OCI-LY7 (cell line): ENCODE measurements at regions not wholly inside any gene's neighbourhood (a gene's known extent, or its start where the extent isn't known, plus 50 kb on each side); places are given as distances from the start of the nearest gene placed in this dataset.

Experiments used
- BruUV-seq: library from RNA; stranded (reverse); fragments of 400-500 nt; replicated peaks from 2 replicates; lab custom pipeline; 2021; lab: Mats Ljungman, UMichigan
- CTCF ChIA-PET: fragments of 300-600 bp; sonication (Branson Sonifier 250); formaldehyde crosslinking; loops from one replicate; lab custom pipeline; 2022; ENCODE audit warnings: antibody characterized with exemption; ENCODE audit not compliant: unreplicated experiment; lab: Charles Lee
- POLR2A ChIA-PET: fragments of 300-600 bp; sonication (Branson Sonifier 250); formaldehyde crosslinking; loops from one replicate; lab custom pipeline; 2022; ENCODE audit warnings: antibody characterized with exemption; lab: Charles Lee
- DNase-seq: peaks from one replicate; pipeline ENCODE4 v3.0.0-alpha.2; 2015; ENCODE audit warnings: low spot score
- H2AFZ ChIP-seq: fragments of 200-600 bp; sonication (generic), shearing (Covaris generic); 2 replicates; pipeline ENCODE4 v1.6.1; 2014; ENCODE audit warnings: mild to moderate bottlenecking, antibody characterized with exemption, low read length, moderate library complexity
- H3K27ac ChIP-seq: fragments of 200-600 bp; sonication (generic); 2 replicates; pipeline ENCODE4 v1.5.1; 2014; ENCODE audit warnings: mixed run types, low read depth, mild to moderate bottlenecking, moderate library complexity, low read length, inconsistent platforms; ENCODE audit not compliant: poor library complexity, severe bottlenecking
- H3K36me3 ChIP-seq: fragments of 200-600 bp; sonication (generic); 2 replicates; pipeline ENCODE4 v1.6.1; 2014; ENCODE audit warnings: mild to moderate bottlenecking, antibody characterized with exemption, low read length, moderate library complexity, mixed read lengths; ENCODE audit not compliant: insufficient read depth
- H3K4me1 ChIP-seq: fragments of 200-600 bp; sonication (generic); 2 replicates; pipeline ENCODE4 v1.5.1; 2014; ENCODE audit warnings: mild to moderate bottlenecking, low read length; ENCODE audit not compliant: insufficient read depth, poor library complexity, severe bottlenecking
- H3K4me2 ChIP-seq: fragments of 200-600 bp; sonication (generic); 2 replicates; pipeline ENCODE4 v1.6.1; 2014; ENCODE audit warnings: mild to moderate bottlenecking, low read length
- H3K4me3 ChIP-seq: fragments of 200-600 bp; sonication (generic); 2 replicates; pipeline ENCODE4 v1.5.1; 2014; ENCODE audit warnings: mild to moderate bottlenecking, low read depth, low read length; ENCODE audit not compliant: poor library complexity, severe bottlenecking
- H3K79me2 ChIP-seq: fragments of 200-600 bp; sonication (generic); 2 replicates; pipeline ENCODE4 v1.6.1; 2016; ENCODE audit warnings: low read depth, mild to moderate bottlenecking, low read length, moderate library complexity, mixed read lengths; ENCODE audit not compliant: insufficient read depth
- H3K9me2 ChIP-seq: fragments of 200-600 bp; sonication (generic); 2 replicates; pipeline ENCODE4 v1.6.1; 2016; ENCODE audit warnings: mild to moderate bottlenecking, low read length, mixed read lengths; ENCODE audit not compliant: insufficient read depth
- H3K9me3 ChIP-seq: fragments of 200-600 bp; sonication (generic); 2 replicates; pipeline ENCODE4 v1.6.1; 2014; ENCODE audit warnings: mild to moderate bottlenecking, mixed run types, low read length, mixed read lengths
- H4K20me1 ChIP-seq: fragments of 200-600 bp; sonication (generic); 2 replicates; pipeline ENCODE4 v1.6.1; 2014; ENCODE audit warnings: mild to moderate bottlenecking, antibody characterized with exemption, low read length, moderate library complexity, mixed read lengths; ENCODE audit not compliant: insufficient read depth
- CTCF ChIP-seq: fragments of 200-600 bp; sonication (generic); conservative IDR thresholded peaks from 2 replicates; pipeline ENCODE4 v1.5.1; 2014; ENCODE audit warnings: mild to moderate bottlenecking, antibody characterized with exemption, low read length, moderate library complexity, mixed read lengths
- EZH2phosphoT487 ChIP-seq: fragments of 200-600 bp; sonication (generic); IDR thresholded peaks from 2 replicates; pipeline ENCODE4 v1.6.1; 2018; ENCODE audit warnings: low read depth, borderline replicate concordance, mild to moderate bottlenecking, mixed run types, antibody characterized with exemption, low read length, moderate library complexity, mixed read lengths
- intact Hi-C: fragments of 100-400 bp; cut with micrococcal nuclease; formaldehyde crosslinking; loops from one replicate; pipeline ENCODE4 v1.10.0; 2022; ENCODE audit not compliant: unreplicated experiment

DNA sequence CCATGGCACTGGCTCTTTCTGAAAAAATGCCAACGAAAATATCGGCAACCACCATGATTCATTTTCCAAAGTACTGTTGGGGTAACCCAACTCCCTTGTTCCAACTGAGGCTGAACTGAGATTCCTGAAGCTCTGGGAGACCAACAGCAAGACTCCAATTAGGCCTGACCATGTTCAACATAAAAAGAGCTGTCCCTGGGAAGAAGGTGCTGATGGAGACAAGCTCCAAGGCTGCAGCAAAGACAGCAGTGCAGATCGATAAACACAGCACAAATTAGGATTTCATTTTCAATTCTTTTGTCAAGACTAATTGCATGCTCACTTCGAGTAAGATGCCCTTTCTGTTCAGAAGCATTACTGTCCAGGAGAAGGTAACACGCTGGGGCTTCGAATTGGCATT is 968.0 kb downstream of the UQCRFS1 start:
- ChIA-PET POLR2A (no interaction called here), CTCF (no interaction called here)
- Histone ChIP-seq H4K20me1 (no peaks in the 10 kb centered on the region), H3K4me2 (no peak overlapping the region), H3K27ac (no peak overlapping the region), H3K4me3 (no peak overlapping the region), H3K36me3 (no peaks in the 10 kb centered on the region), H3K79me2 (no peaks in the 10 kb centered on the region), H3K4me1 (no peaks in the 10 kb centered on the region), H3K9me2 (no peaks in the 10 kb centered on the region), H3K9me3 (no peaks in the 10 kb centered on the region), H2AFZ (no peak overlapping the region)
- intact Hi-C loops = loop anchor here (10.0 kb wide), 1 partner anchor 220 kb away; no protein-coding TSS in a partner anchor
- DNase-seq = no peak
- BruUV-seq = no TSS peak
- TF ChIP-seq EZH2phosphoT487 = no peak
- no peak for TF ChIP-seq CTCF

- TF ChIP-seq EZH2phosphoT487 = no peak
- TF ChIP-seq CTCF = peak; percentile 87
These were observed 970.5 kb downstream of the UQCRFS1 start for GRCh38 chr19:28242317-28242927.

DNA sequence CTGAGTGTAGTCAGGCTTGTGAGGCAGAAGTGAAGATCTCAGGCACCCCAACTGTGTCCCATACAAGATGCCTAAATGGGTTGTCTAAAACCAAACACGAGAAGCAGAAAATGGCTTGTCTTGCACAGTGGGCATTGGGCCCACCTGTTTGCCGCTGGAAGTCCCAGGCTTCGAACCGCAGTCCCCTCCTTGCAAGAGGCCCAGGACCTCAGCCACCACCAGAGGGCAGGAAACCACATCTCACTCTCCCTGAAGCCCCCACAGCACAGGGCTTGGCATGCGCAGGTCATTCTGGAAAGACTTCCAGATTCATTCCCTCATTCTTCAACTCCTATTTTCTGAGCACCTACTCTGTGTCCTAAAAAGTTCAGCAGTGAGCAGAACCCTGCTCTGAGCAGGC is 973.7 kb downstream of the UQCRFS1 start:
- intact Hi-C loops = loop anchor here (1.0 kb wide), 1 partner anchor 86 kb away; no protein-coding TSS in a partner anchor
- no peaks in the 10 kb centered on the region for H3K4me1 ChIP-seq
- ChIA-PET POLR2A (no interaction called here), CTCF (no interaction called here)
- DNase-seq = peak; percentile 11
- BruUV-seq = no TSS peak
- H2AFZ ChIP-seq = no peak overlapping the region
- TF ChIP-seq CTCF (peak; percentile 71), EZH2phosphoT487 (no peak)
- no peak overlapping the region for H3K27ac ChIP-seq
- H3K9me3 ChIP-seq = no peaks in the 10 kb centered on the region
- H3K79me2 ChIP-seq = no peaks in the 10 kb centered on the region
- H3K9me2 ChIP-seq = no peaks in the 10 kb centered on the region
- no peak overlapping the region for H3K4me3 ChIP-seq
- H3K4me2 ChIP-seq = no peak overlapping the region
- H3K36me3 ChIP-seq = no peaks in the 10 kb centered on the region
- H4K20me1 ChIP-seq = no peaks in the 10 kb centered on the region

More at GRCh38 chr19:28242317-28242927, 970.5 kb downstream of the UQCRFS1 start:
- no TSS peak for BruUV-seq
- Histone ChIP-seq H3K4me3 (no peak overlapping the region), H3K4me1 (no peaks in the 10 kb centered on the region), H3K27ac (no peak overlapping the region), H3K79me2 (no peaks in the 10 kb centered on the region), H4K20me1 (no peaks in the 10 kb centered on the region), H3K9me3 (no peaks in the 10 kb centered on the region), H3K4me2 (no peak overlapping the region), H3K9me2 (no peaks in the 10 kb centered on the region), H2AFZ (no peak overlapping the region), H3K36me3 (no peaks in the 10 kb centered on the region)
- DNase-seq = peak; percentile 53
- CTCF ChIA-PET = no interaction called here
- POLR2A ChIA-PET = no interaction called here
- intact Hi-C loops = loop anchor here (1.0 to 10.0 kb wide), 3 partner anchors 222 to 468 kb away; no protein-coding TSS in a partner anchor
